ENCODE measurements at regions not wholly inside any gene's neighbourhood (a gene's known extent, or its start where the extent isn't known, plus 50 kb on each side); places are given as distances from the start of the nearest gene placed in this dataset.

DNA sequence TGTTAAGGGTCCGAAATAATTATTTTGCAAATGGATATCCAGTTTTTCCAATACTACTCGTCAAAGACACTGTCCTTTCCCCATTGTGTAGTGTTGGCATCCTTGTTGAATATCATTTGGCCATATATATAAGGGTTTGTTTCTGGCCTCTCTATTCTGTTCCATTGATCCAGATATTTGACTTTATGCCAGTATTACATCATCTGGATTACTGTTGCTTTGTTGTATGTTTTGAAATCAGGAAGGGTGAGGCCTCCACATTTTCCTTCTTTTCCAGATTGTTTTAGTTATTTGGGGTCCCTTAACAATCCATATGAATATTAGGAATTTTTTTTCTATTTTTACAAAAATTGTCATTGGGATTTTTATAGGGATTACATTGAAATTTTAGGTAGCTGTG lies 244.1 kb downstream of the GPD2 start:
- H3K36me3 ChIP-seq (replicated peaks in 1 of 2): no peaks in the 10 kb centered on the region
- no peak overlapping the region for H3K27ac ChIP-seq
- no peak for DNase-seq
- no peak overlapping the region for H3K4me3 ChIP-seq
- no peaks in the 10 kb centered on the region for H3K9me3 ChIP-seq (replicated peaks in 1 of 3)
- H3K27me3 ChIP-seq: no peaks in the 10 kb centered on the region
- intact Hi-C loops (cut with DNase I): no loop called here
- WGBS, 4 donors: 85 to 94% (median 89%) methylated on average over 2 of the region's 2 CpGs
- H3K4me1 ChIP-seq (replicated peaks in 1 of 2): peaks cover 0 to 6% of the 10 kb centered on the region in 2 donors
- TF ChIP-seq POLR2A (IDR thresholded peaks at IDR 0.05): no peak
- TF ChIP-seq, protein P1, sequence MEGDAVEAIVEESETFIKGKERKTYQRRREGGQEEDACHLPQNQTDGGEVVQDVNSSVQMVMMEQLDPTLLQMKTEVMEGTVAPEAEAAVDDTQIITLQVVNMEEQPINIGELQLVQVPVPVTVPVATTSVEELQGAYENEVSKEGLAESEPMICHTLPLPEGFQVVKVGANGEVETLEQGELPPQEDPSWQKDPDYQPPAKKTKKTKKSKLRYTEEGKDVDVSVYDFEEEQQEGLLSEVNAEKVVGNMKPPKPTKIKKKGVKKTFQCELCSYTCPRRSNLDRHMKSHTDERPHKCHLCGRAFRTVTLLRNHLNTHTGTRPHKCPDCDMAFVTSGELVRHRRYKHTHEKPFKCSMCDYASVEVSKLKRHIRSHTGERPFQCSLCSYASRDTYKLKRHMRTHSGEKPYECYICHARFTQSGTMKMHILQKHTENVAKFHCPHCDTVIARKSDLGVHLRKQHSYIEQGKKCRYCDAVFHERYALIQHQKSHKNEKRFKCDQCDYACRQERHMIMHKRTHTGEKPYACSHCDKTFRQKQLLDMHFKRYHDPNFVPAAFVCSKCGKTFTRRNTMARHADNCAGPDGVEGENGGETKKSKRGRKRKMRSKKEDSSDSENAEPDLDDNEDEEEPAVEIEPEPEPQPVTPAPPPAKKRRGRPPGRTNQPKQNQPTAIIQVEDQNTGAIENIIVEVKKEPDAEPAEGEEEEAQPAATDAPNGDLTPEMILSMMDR (IDR thresholded peaks at IDR 0.05): no peak

DNA sequence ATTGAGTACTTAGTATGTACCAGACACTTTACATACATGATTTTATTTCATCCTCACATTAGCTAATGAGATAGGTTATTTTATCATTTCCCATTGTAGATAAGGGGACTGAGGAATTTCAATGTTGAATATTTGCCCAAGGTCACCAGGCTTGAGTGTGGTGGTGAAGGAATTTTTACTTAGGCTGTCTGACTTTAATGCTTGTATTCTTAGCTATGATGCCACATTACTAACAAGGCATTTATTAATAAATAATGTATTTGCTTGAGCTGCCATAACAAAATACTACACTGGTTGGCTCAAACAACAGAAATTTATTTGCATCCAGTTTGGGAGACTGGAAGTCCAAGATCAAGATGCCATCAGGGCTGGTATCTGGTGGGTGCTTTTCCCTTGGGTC lies 250.9 kb downstream of the GPD2 start:
- no peaks in the 10 kb centered on the region for H3K9me3 ChIP-seq (replicated peaks in 1 of 3)
- no peak overlapping the region for H3K27ac ChIP-seq
- no peaks in the 10 kb centered on the region for H3K27me3 ChIP-seq
- intact Hi-C loops (cut with DNase I): no loop called here
- peaks cover 6 to 8% of the 10 kb centered on the region in 2 donors for H3K4me1 ChIP-seq (replicated peaks in 1 of 2)
- DNase-seq: no peak
- H3K4me3 ChIP-seq: no peak overlapping the region
- no peak for TF ChIP-seq POLR2A (IDR thresholded peaks at IDR 0.05)
- TF ChIP-seq, protein P1 (IDR thresholded peaks at IDR 0.05): no peak
- H3K36me3 ChIP-seq (replicated peaks in 1 of 2): no peaks in the 10 kb centered on the region

- intact Hi-C loops (cut with DNase I): no loop called here
- Histone ChIP-seq H3K36me3 (replicated peaks in 1 of 2) (no peaks in the 10 kb centered on the region), H3K9me3 (replicated peaks in 1 of 3) (no peaks in the 10 kb centered on the region), H3K4me1 (replicated peaks in 1 of 2) (peaks cover 6 to 8% of the 10 kb centered on the region in 2 donors), H3K4me3 (no peak overlapping the region), H3K27me3 (no peaks in the 10 kb centered on the region), H3K27ac (no peak overlapping the region)
- no peak for TF ChIP-seq POLR2A (IDR thresholded peaks at IDR 0.05)
- TF ChIP-seq, protein P1 (IDR thresholded peaks at IDR 0.05): no peak
- 83 to 96% (median 91%) methylated on average over 1 of the region's 1 CpG for WGBS, 4 donors
- DNase-seq: peak in 2 of 7 donors; percentile 13 to 36
These were observed 251.5 kb downstream of the GPD2 start for GRCh38 chr2:156687715-156688114.

GRCh38 chr2:156689939-156690338 lies 253.8 kb downstream of the GPD2 start:
- WGBS, 4 donors: 62 to 87% (median 72%) methylated on average over 1 of the region's 1 CpG
- intact Hi-C loops (cut with DNase I): no loop called here
- H3K9me3 ChIP-seq (replicated peaks in 1 of 3): no peaks in the 10 kb centered on the region
- no peak overlapping the region for H3K4me3 ChIP-seq
- no peaks in the 10 kb centered on the region for H3K27me3 ChIP-seq
- H3K36me3 ChIP-seq (replicated peaks in 1 of 2): no peaks in the 10 kb centered on the region
- peaks cover 0 to 8% of the 10 kb centered on the region in 2 donors for H3K4me1 ChIP-seq (replicated peaks in 1 of 2)
- H3K27ac ChIP-seq: no peak overlapping the region
- TF ChIP-seq, protein P1 (IDR thresholded peaks at IDR 0.05): no peak
- no peak for TF ChIP-seq POLR2A (IDR thresholded peaks at IDR 0.05)
- DNase-seq: no peak

Data from adrenal gland (tissue), 9 donors.